ENCODE measurements at regions not wholly inside any gene's neighbourhood (a gene's known extent, or its start where the extent isn't known, plus 50 kb on each side); places are given as distances from the start of the nearest gene placed in this dataset.

GRCh38 chr6:129778793-129779192, 68.8 kb upstream of the ARHGAP18 start:
- DNase-seq: no peak

- no peak for DNase-seq
These were observed 67.4 kb upstream of the ARHGAP18 start for GRCh38 chr6:129777371-129777770.

GRCh38 chr6:129776542-129777330, 66.8 kb upstream of the ARHGAP18 start:
- no peak for DNase-seq

- peak; percentile 59 for DNase-seq
These were observed 64.9 kb upstream of the ARHGAP18 start for GRCh38 chr6:129774697-129775447.

- no peak for DNase-seq
These were observed 63.3 kb upstream of the ARHGAP18 start for GRCh38 chr6:129773304-129773703.

GRCh38 chr6:129771678-129772077, 61.7 kb upstream of the ARHGAP18 start:
- no peak for DNase-seq

GRCh38 chr6:129767776-129768485, 58.0 kb upstream of the ARHGAP18 start:
- no peak for DNase-seq

GRCh38 chr6:129766959-129767728, 57.2 kb upstream of the ARHGAP18 start:
- DNase-seq: peak; percentile 58

- no peak for DNase-seq
These were observed 54.9 kb upstream of the ARHGAP18 start for GRCh38 chr6:129764761-129765407.

- no peak for DNase-seq
These were observed 50.0 kb upstream of the ARHGAP18 start for GRCh38 chr6:129759796-129760605.
